ENCODE measurements at regions not wholly inside any gene's neighbourhood (a gene's known extent, or its start where the extent isn't known, plus 50 kb on each side); places are given as distances from the start of the nearest gene placed in this dataset.

- H3K4me3 Mint-ChIP-seq, result no peak overlapping the region
- H3K27me3 Mint-ChIP-seq (ENCODE audit: low read depth), result no peaks in the 10 kb centered on the region
- no peaks in the 10 kb centered on the region for H3K36me3 Mint-ChIP-seq (ENCODE audit: insufficient read depth)
- peaks cover 10% of the 10 kb centered on the region for H3K4me1 Mint-ChIP-seq (ENCODE audit: low read depth)
- no peaks in the 10 kb centered on the region for H3K9me3 Mint-ChIP-seq
- ATAC-seq (peak; percentile 65 to 87), DNase-seq (no peak)
Measured at GRCh38 chr6:109237077-109237985, 142.0 kb downstream of the CEP57L1 start.

GRCh38 chr6:109236115-109237076, 141.1 kb downstream of the CEP57L1 start:
- H3K4me1 Mint-ChIP-seq (ENCODE audit: low read depth), result peaks cover 10% of the 10 kb centered on the region
- no peaks in the 10 kb centered on the region for H3K27me3 Mint-ChIP-seq (ENCODE audit: low read depth)
- H3K4me3 Mint-ChIP-seq, result no peak overlapping the region
- peak; percentile 50 to 54 for ATAC-seq
- H3K36me3 Mint-ChIP-seq (ENCODE audit: insufficient read depth), result no peaks in the 10 kb centered on the region
- DNase-seq, result peak; percentile 6
- H3K9me3 Mint-ChIP-seq, result no peaks in the 10 kb centered on the region

- Mint-ChIP-seq H3K36me3 (ENCODE audit: insufficient read depth) (no peaks in the 10 kb centered on the region), H3K9me3 (no peaks in the 10 kb centered on the region), H3K4me1 (ENCODE audit: low read depth) (peaks cover 10% of the 10 kb centered on the region), H3K4me3 (no peak overlapping the region), H3K27me3 (ENCODE audit: low read depth) (no peaks in the 10 kb centered on the region)
- no peak for ATAC-seq
- DNase-seq, result no peak
Measured at GRCh38 chr6:109235481-109236038, 140.3 kb downstream of the CEP57L1 start.

GRCh38 chr6:109230453-109230852, 135.1 kb downstream of the CEP57L1 start:
- no peaks in the 10 kb centered on the region for H3K27me3 Mint-ChIP-seq (ENCODE audit: low read depth)
- H3K36me3 Mint-ChIP-seq (ENCODE audit: insufficient read depth), result no peaks in the 10 kb centered on the region
- DNase-seq (no peak), ATAC-seq (no peak)
- no peak overlapping the region for H3K4me3 Mint-ChIP-seq
- no peaks in the 10 kb centered on the region for H3K4me1 Mint-ChIP-seq (ENCODE audit: low read depth)
- no peaks in the 10 kb centered on the region for H3K9me3 Mint-ChIP-seq

- Mint-ChIP-seq H3K9me3 (no peaks in the 10 kb centered on the region), H3K36me3 (ENCODE audit: insufficient read depth) (no peaks in the 10 kb centered on the region), H3K27me3 (ENCODE audit: low read depth) (no peaks in the 10 kb centered on the region), H3K4me3 (no peak overlapping the region), H3K4me1 (ENCODE audit: low read depth) (peaks cover under 1% of the 10 kb centered on the region)
- DNase-seq (no peak), ATAC-seq (no peak)
Measured at GRCh38 chr6:109229536-109229935, 134.2 kb downstream of the CEP57L1 start.

- Mint-ChIP-seq H3K9me3 (no peaks in the 10 kb centered on the region), H3K36me3 (ENCODE audit: insufficient read depth) (no peaks in the 10 kb centered on the region), H3K27me3 (ENCODE audit: low read depth) (no peaks in the 10 kb centered on the region), H3K4me1 (ENCODE audit: low read depth) (peaks cover 2% of the 10 kb centered on the region), H3K4me3 (no peak overlapping the region)
- DNase-seq (no peak), ATAC-seq (no peak)
Measured at GRCh38 chr6:109227646-109228045, 132.3 kb downstream of the CEP57L1 start.

GRCh38 chr6:109226353-109226752, 131.0 kb downstream of the CEP57L1 start:
- H3K27me3 Mint-ChIP-seq (ENCODE audit: low read depth), result no peaks in the 10 kb centered on the region
- H3K36me3 Mint-ChIP-seq (ENCODE audit: insufficient read depth), result no peaks in the 10 kb centered on the region
- ATAC-seq (no peak), DNase-seq (no peak)
- H3K9me3 Mint-ChIP-seq, result no peaks in the 10 kb centered on the region
- H3K4me3 Mint-ChIP-seq, result no peak overlapping the region
- peaks cover 5% of the 10 kb centered on the region for H3K4me1 Mint-ChIP-seq (ENCODE audit: low read depth)

- DNase-seq (no peak), ATAC-seq (no peak)
- Mint-ChIP-seq H3K27me3 (ENCODE audit: low read depth) (no peaks in the 10 kb centered on the region), H3K4me3 (no peak overlapping the region), H3K36me3 (ENCODE audit: insufficient read depth) (no peaks in the 10 kb centered on the region), H3K9me3 (no peaks in the 10 kb centered on the region), H3K4me1 (ENCODE audit: low read depth) (peaks cover 7% of the 10 kb centered on the region)
Measured at GRCh38 chr6:109225946-109226345, 130.6 kb downstream of the CEP57L1 start.

GRCh38 chr6:109224994-109225393, 129.7 kb downstream of the CEP57L1 start:
- ATAC-seq (no peak), DNase-seq (no peak)
- Mint-ChIP-seq H3K9me3 (no peaks in the 10 kb centered on the region), H3K27me3 (ENCODE audit: low read depth) (no peaks in the 10 kb centered on the region), H3K4me3 (no peak overlapping the region), H3K36me3 (ENCODE audit: insufficient read depth) (no peaks in the 10 kb centered on the region), H3K4me1 (ENCODE audit: low read depth) (peaks cover 14% of the 10 kb centered on the region)

GRCh38 chr6:109224107-109224875, 129.0 kb downstream of the CEP57L1 start:
- no peaks in the 10 kb centered on the region for H3K36me3 Mint-ChIP-seq (ENCODE audit: insufficient read depth)

GRCh38 chr6:109222848-109223247, 127.5 kb downstream of the CEP57L1 start:
- no peaks in the 10 kb centered on the region for H3K9me3 Mint-ChIP-seq
- H3K27me3 Mint-ChIP-seq (ENCODE audit: low read depth), result peaks cover 5% of the 10 kb centered on the region
- DNase-seq, result no peak
- H3K4me3 Mint-ChIP-seq, result no peak overlapping the region
- no peak for ATAC-seq
- peaks cover 14% of the 10 kb centered on the region for H3K4me1 Mint-ChIP-seq (ENCODE audit: low read depth)
- H3K36me3 Mint-ChIP-seq (ENCODE audit: insufficient read depth), result no peaks in the 10 kb centered on the region

More at GRCh38 chr6:109224107-109224875, 129.0 kb downstream of the CEP57L1 start:
- Mint-ChIP-seq H3K4me3 (no peak overlapping the region), H3K27me3 (ENCODE audit: low read depth) (no peaks in the 10 kb centered on the region), H3K4me1 (ENCODE audit: low read depth) (peaks cover 14% of the 10 kb centered on the region), H3K9me3 (no peaks in the 10 kb centered on the region)
- ATAC-seq (no peak), DNase-seq (no peak)

GRCh38 chr6:109221543-109222195, 126.4 kb downstream of the CEP57L1 start:
- no peak overlapping the region for H3K4me3 Mint-ChIP-seq
- no peaks in the 10 kb centered on the region for H3K36me3 Mint-ChIP-seq (ENCODE audit: insufficient read depth)
- DNase-seq (no peak), ATAC-seq (no peak)
- H3K9me3 Mint-ChIP-seq, result no peaks in the 10 kb centered on the region
- peaks cover 14% of the 10 kb centered on the region for H3K4me1 Mint-ChIP-seq (ENCODE audit: low read depth)
- H3K27me3 Mint-ChIP-seq (ENCODE audit: low read depth), result peaks cover 8% of the 10 kb centered on the region
